K562 (cell line): ENCODE measurements at regions not wholly inside any gene's neighbourhood (a gene's known extent, or its start where the extent isn't known, plus 50 kb on each side); places are given as distances from the start of the nearest gene placed in this dataset.

ENCODE experiments used
- ATAC-seq: fragments of 200-7000 bp; cut with Tn5 transposase; 3 replicates; pipeline ENCODE4 v1.9.1; 2020; ENCODE audit warnings: moderate library complexity
- BruUV-seq: library from RNA; stranded (reverse); fragments of 400-500 nt; replicated peaks from 2 replicates; lab custom pipeline; 2021; lab: Mats Ljungman, UMichigan
- CTCF ChIA-PET: fragments of 300-600 bp; formaldehyde crosslinking; extraction: SDS; loops from one replicate; lab custom pipeline; 2021; ENCODE audit warnings: low intra/inter-chr PET ratio; lab: Yijun Ruan, JAX
- POLR2A ChIA-PET: fragments of 300-600, 350-650 bp; sonication (Branson Sonifier 250); formaldehyde crosslinking; extraction: SDS; loops from one replicate; lab custom pipeline; 2021; ENCODE audit warnings: antibody characterized with exemption, inconsistent platforms; lab: Yijun Ruan, JAX
- DNase-seq, 4 experiments: peaks; one replicate each; pipeline versions ENCODE4 v3.0.0 to v3.0.0-alpha.2; 2011 to 2018; ENCODE audit warnings: low spot score in 3 of 4, mixed read lengths in 3 of 4; ENCODE audit errors: extremely low read depth in 1 of 4
- FAIRE-seq: peaks from 2 replicates; lab custom pipeline; 2011; peaks lifted over from hg19 to GRCh38; lab: Jason Lieb, UNC
- H2AFZ ChIP-seq: 2 replicates; pipeline ENCODE4 v1.6.0; 2011; ENCODE audit warnings: low read depth, low read length, control low read depth, inconsistent platforms
- H3K27ac ChIP-seq: fragments of 200-600 bp; 3 replicates; pipeline ENCODE4 v1.8.0; 2011; ENCODE audit warnings: low read depth, mild to moderate bottlenecking, control low read depth, inconsistent platforms, low read length, moderate library complexity, mixed read lengths; ENCODE audit errors: extremely low read depth
- H3K27me3 ChIP-seq, 2 experiments: fragments of 300-600 bp in 1 of 2; 2 replicates in 1 of 2; 3 replicates in 1 of 2; pipeline versions ENCODE4 v1.6.0 to v1.8.0; 2011; ENCODE audit warnings: inconsistent platforms in 2 of 2, low read length in 2 of 2, mild to moderate bottlenecking in 1 of 2, mixed read lengths in 1 of 2, moderate library complexity in 1 of 2; ENCODE audit not compliant: control insufficient read depth in 2 of 2, insufficient read depth in 2 of 2
- H3K36me3 ChIP-seq: fragments of 300-600 bp; 3 replicates; pipeline ENCODE4 v1.8.0; 2011; ENCODE audit warnings: mild to moderate bottlenecking, low read length, inconsistent platforms; ENCODE audit not compliant: control insufficient read depth, insufficient read depth
- H3K4me1 ChIP-seq, 2 experiments: fragments of 200-600 bp in 1 of 2; replicated peaks in 1 of 2; 2 replicates in 1 of 2; 3 replicates in 1 of 2; pipeline versions ENCODE4 v1.5.1 to v1.8.0; 2011; ENCODE audit warnings: inconsistent platforms in 2 of 2, low read length in 2 of 2, mild to moderate bottlenecking in 1 of 2, mixed read lengths in 1 of 2, moderate library complexity in 1 of 2; ENCODE audit not compliant: control insufficient read depth in 2 of 2, insufficient read depth in 2 of 2
- H3K4me2 ChIP-seq: 2 replicates; pipeline ENCODE4 v1.6.1; 2011; ENCODE audit warnings: low read length, control low read depth, inconsistent platforms, mixed read lengths; ENCODE audit not compliant: insufficient read depth
- H3K4me3 ChIP-seq: fragments of 200-600 bp; sonication (generic), shearing (Covaris generic); 2 replicates; pipeline ENCODE4 v1.5.1; 2016; ENCODE audit warnings: control low read depth, inconsistent platforms
- H3K79me2 ChIP-seq: fragments of 200-600 bp; 3 replicates; pipeline ENCODE4 v1.8.0; 2011; ENCODE audit warnings: low read length, inconsistent platforms; ENCODE audit not compliant: control insufficient read depth, insufficient read depth
- H3K9ac ChIP-seq, 2 experiments: 2 replicates each; pipeline versions ENCODE4 v1.6.0 to v1.6.1; 2011; ENCODE audit warnings: low read depth in 2 of 2, low read length in 2 of 2, control low read depth in 1 of 2, inconsistent platforms in 1 of 2, mild to moderate bottlenecking in 1 of 2, mixed read lengths in 1 of 2; ENCODE audit not compliant: insufficient read depth in 1 of 2
- H3K9me1 ChIP-seq: one replicate; pipeline ENCODE4 v1.6.0; 2011; ENCODE audit warnings: inconsistent platforms, mild to moderate bottlenecking, low read length, moderate library complexity; ENCODE audit not compliant: control insufficient read depth, insufficient read depth
- H3K9me3 ChIP-seq: replicated peaks from 2 replicates; pipeline ENCODE4 v1.5.1; 2011; ENCODE audit warnings: low read depth, low read length, inconsistent platforms; ENCODE audit not compliant: control insufficient read depth, insufficient read depth
- H4K20me1 ChIP-seq: replicated peaks from 2 replicates; pipeline ENCODE4 v1.6.1; 2011; ENCODE audit warnings: low read length, inconsistent platforms, mixed read lengths; ENCODE audit not compliant: control insufficient read depth, insufficient read depth
- C11orf30 ChIP-seq: fragments of 450-650 bp; IDR thresholded peaks from 2 replicates; pipeline ENCODE4 v1.6.1; 2016; ENCODE audit warnings: low read depth, mild to moderate bottlenecking
- CBX2 ChIP-seq: fragments of 200-600 bp; sonication (generic); IDR thresholded peaks from one replicate; pipeline ENCODE4 v1.6.1; 2012; ENCODE audit warnings: mild to moderate bottlenecking, low read length, inconsistent platforms; ENCODE audit not compliant: insufficient read depth, poor library complexity, severe bottlenecking
- CREM ChIP-seq: IDR thresholded peaks from 2 replicates; pipeline ENCODE4 v1.6.1; 2014; ENCODE audit warnings: antibody characterized with exemption, low read depth
- ERF ChIP-seq: fragments of 450-650 bp; formaldehyde crosslinking; IDR thresholded peaks from 2 replicates; pipeline ENCODE4 v1.4.0; 2020; ENCODE audit warnings: mild to moderate bottlenecking, mixed read lengths
- EWSR1 ChIP-seq: fragments of 450-650 bp; IDR thresholded peaks from 2 replicates; pipeline ENCODE4 v1.6.1; 2018; ENCODE audit warnings: borderline replicate concordance, mild to moderate bottlenecking, low read depth, moderate library complexity; ENCODE audit not compliant: partially characterized antibody
- HDAC1 ChIP-seq, 2 experiments: fragments of 450-650 bp; IDR thresholded peaks; 2 replicates each; pipeline ENCODE4 v1.6.1; 2016 to 2017; ENCODE audit warnings: inconsistent platforms in 1 of 2, mild to moderate bottlenecking in 1 of 2, moderate library complexity in 1 of 2
- KDM2B ChIP-seq: fragments of 250-450 bp; sonication (Bioruptor Pico); IDR thresholded peaks from 2 replicates; pipeline ENCODE4 v1.8.0; 2021; ENCODE audit warnings: mild to moderate bottlenecking, moderate library complexity
- LCOR ChIP-seq: sonication (generic); formaldehyde crosslinking; IDR thresholded peaks from 2 replicates; pipeline ENCODE4 v1.8.0; 2022; ENCODE audit warnings: mild to moderate bottlenecking, missing genetic modification reagents
- MBD2 ChIP-seq: sonication (generic); IDR thresholded peaks from 2 replicates; pipeline ENCODE4 v1.6.1; 2016; ENCODE audit warnings: low read depth, borderline replicate concordance
- PCBP2 ChIP-seq: fragments of 200-400 bp; formaldehyde crosslinking; IDR thresholded peaks from 2 replicates; pipeline ENCODE4 v1.6.1; 2018; ENCODE audit warnings: low read length, low read depth, mild to moderate bottlenecking, moderate library complexity; ENCODE audit not compliant: poor library complexity, severe bottlenecking
- ZC3H4 ChIP-seq: sonication (generic); formaldehyde crosslinking; IDR thresholded peaks from 2 replicates; pipeline ENCODE4 v1.9.0; 2021; ENCODE audit warnings: missing genetic modification reagents, borderline replicate concordance
- ZC3H8 ChIP-seq: fragments of 450-650 bp; IDR thresholded peaks from 2 replicates; pipeline ENCODE4 v1.6.1; 2017
- WGBS: fragments of 100-300 bp; shearing (Covaris generic); methylation state at CpG from one replicate; pipeline ENCODE4 v1.1.6; 2016; ENCODE audit warnings: low coverage, mixed read lengths; ENCODE audit not compliant: insufficient coverage; ENCODE audit errors: missing lambda C conversion rate; 5-methylcytosine and 5-hydroxymethylcytosine counted together
- in situ Hi-C: fragments of 300-500 bp; cut with MboI; formaldehyde crosslinking; loops from 4 replicates; pipeline ENCODE4 v1.15.0; 2018; ENCODE audit warnings: inconsistent platforms, mixed read lengths
- intact Hi-C: fragments of 100-400 bp; cut with micrococcal nuclease; formaldehyde crosslinking; loops from 2 replicates; pipeline ENCODE4 v1.14.2; 2022
- TF ChIP-seq, protein P1 (sequence below): fragments of 250-450 bp; sonication (Bioruptor Pico); IDR thresholded peaks from 2 replicates; pipeline ENCODE4 v1.5.0; 2022; ENCODE audit warnings: mild to moderate bottlenecking
- TF ChIP-seq, protein P2 (sequence below): fragments of 450-650 bp; conservative IDR thresholded peaks from 2 replicates; pipeline ENCODE4 v1.6.1; 2016; ENCODE audit warnings: missing genetic modification characterization, low read depth, mild to moderate bottlenecking, control low read depth, missing compliant biosample characterization
- TF ChIP-seq, protein P3 (sequence below): fragments of 250-450 bp; sonication (Bioruptor Pico); IDR thresholded peaks from 2 replicates; pipeline ENCODE4 v1.8.0; 2022; ENCODE audit warnings: inconsistent platforms, mild to moderate bottlenecking, moderate library complexity, borderline replicate concordance
- TF ChIP-seq, protein P4 (sequence below): fragments of 250-450 bp; sonication (Bioruptor Pico); IDR thresholded peaks from 2 replicates; pipeline ENCODE4 v1.8.0; 2021; ENCODE audit warnings: moderate library complexity, mild to moderate bottlenecking, inconsistent platforms

DNA sequence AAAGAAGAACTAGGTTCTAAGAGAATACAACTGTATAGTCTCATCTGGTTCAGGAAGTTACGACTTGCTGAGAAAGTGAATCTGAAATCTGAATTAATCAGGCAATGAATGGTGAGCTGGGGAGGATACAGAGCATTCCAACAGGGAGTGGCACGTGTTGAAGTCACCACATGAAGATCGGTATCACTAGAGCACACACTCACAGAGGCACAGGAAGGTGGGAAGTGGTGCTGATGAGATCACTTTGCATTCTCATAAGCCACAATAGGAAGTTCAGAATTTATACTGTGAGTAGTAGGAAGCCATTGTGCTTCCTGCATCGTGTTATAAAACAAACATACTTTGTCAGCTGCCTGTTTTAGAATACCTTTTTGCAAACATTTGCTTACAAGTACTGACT, 615.0 kb upstream of the DDX18 start (continued):
- TF ChIP-seq PCBP2, result no peak
- TF ChIP-seq, protein P1, sequence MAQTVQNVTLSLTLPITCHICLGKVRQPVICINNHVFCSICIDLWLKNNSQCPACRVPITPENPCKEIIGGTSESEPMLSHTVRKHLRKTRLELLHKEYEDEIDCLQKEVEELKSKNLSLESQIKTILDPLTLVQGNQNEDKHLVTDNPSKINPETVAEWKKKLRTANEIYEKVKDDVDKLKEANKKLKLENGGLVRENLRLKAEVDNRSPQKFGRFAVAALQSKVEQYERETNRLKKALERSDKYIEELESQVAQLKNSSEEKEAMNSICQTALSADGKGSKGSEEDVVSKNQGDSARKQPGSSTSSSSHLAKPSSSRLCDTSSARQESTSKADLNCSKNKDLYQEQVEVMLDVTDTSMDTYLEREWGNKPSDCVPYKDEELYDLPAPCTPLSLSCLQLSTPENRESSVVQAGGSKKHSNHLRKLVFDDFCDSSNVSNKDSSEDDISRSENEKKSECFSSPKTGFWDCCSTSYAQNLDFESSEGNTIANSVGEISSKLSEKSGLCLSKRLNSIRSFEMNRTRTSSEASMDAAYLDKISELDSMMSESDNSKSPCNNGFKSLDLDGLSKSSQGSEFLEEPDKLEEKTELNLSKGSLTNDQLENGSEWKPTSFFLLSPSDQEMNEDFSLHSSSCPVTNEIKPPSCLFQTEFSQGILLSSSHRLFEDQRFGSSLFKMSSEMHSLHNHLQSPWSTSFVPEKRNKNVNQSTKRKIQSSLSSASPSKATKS, result no peak
- no peak for TF ChIP-seq CREM
- no peak for TF ChIP-seq ERF (CRISPR knock-in tag)
- TF ChIP-seq ZC3H8, result no peak

DNA sequence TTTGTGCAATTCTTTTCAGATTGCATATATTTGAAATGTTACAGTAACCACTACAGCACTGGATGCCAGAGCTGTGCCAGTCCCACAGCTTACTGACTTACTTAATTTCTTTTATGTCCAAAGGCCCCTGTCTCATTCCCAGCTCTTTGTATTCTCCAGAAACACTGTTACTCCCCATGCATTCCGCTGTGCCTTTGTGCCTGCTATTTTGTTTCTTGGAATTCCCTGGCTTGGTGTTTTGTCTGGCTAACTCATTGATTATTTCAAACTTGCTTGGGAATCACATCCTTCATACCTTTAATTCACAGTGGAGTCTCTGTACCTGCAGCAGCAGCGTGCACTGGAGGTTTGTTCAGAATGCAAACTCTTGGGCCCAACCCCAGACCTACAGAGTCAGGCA, 601.9 kb upstream of the DDX18 start:
- Histone ChIP-seq H3K4me1 (no peaks in the 10 kb centered on the region), H3K79me2 (no peaks in the 10 kb centered on the region), H3K9ac (no peak overlapping the region), H3K27me3 (no peaks in the 10 kb centered on the region), H3K4me3 (no peak overlapping the region), H3K9me3 (no peaks in the 10 kb centered on the region), H3K4me2 (no peak overlapping the region), H3K9me1 (no peaks in the 10 kb centered on the region), H3K27ac (no peak overlapping the region), H4K20me1 (no peaks in the 10 kb centered on the region), H2AFZ (no peak overlapping the region), H3K36me3 (no peaks in the 10 kb centered on the region)
- in situ Hi-C loops, result no loop called here
- 0% methylated on average over 2 of the region's 2 CpGs for WGBS
- BruUV-seq, result no TSS peak
- ChIA-PET CTCF (no interaction called here), POLR2A (no interaction called here)
- intact Hi-C loops, result no loop called here
- FAIRE-seq (no peak), DNase-seq (no peak), ATAC-seq (no peak)
- TF ChIP-seq C11orf30 (no peak), KDM2B (CRISPR knock-in tag) (no peak), EWSR1 (no peak), CBX2 (no peak), HDAC1 (IDR thresholded peaks at IDR 0.05) (no peak), MBD2 (no peak), LCOR (CRISPR knock-in tag) (no peak), ZC3H4 (CRISPR knock-in tag) (no peak)
- TF ChIP-seq, protein P2, sequence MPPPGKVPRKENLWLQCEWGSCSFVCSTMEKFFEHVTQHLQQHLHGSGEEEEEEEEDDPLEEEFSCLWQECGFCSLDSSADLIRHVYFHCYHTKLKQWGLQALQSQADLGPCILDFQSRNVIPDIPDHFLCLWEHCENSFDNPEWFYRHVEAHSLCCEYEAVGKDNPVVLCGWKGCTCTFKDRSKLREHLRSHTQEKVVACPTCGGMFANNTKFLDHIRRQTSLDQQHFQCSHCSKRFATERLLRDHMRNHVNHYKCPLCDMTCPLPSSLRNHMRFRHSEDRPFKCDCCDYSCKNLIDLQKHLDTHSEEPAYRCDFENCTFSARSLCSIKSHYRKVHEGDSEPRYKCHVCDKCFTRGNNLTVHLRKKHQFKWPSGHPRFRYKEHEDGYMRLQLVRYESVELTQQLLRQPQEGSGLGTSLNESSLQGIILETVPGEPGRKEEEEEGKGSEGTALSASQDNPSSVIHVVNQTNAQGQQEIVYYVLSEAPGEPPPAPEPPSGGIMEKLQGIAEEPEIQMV (tag), result no peak
- TF ChIP-seq, protein P3, sequence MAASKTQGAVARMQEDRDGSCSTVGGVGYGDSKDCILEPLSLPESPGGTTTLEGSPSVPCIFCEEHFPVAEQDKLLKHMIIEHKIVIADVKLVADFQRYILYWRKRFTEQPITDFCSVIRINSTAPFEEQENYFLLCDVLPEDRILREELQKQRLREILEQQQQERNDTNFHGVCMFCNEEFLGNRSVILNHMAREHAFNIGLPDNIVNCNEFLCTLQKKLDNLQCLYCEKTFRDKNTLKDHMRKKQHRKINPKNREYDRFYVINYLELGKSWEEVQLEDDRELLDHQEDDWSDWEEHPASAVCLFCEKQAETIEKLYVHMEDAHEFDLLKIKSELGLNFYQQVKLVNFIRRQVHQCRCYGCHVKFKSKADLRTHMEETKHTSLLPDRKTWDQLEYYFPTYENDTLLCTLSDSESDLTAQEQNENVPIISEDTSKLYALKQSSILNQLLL (CRISPR knock-in tag), result no peak
- TF ChIP-seq, protein P4, sequence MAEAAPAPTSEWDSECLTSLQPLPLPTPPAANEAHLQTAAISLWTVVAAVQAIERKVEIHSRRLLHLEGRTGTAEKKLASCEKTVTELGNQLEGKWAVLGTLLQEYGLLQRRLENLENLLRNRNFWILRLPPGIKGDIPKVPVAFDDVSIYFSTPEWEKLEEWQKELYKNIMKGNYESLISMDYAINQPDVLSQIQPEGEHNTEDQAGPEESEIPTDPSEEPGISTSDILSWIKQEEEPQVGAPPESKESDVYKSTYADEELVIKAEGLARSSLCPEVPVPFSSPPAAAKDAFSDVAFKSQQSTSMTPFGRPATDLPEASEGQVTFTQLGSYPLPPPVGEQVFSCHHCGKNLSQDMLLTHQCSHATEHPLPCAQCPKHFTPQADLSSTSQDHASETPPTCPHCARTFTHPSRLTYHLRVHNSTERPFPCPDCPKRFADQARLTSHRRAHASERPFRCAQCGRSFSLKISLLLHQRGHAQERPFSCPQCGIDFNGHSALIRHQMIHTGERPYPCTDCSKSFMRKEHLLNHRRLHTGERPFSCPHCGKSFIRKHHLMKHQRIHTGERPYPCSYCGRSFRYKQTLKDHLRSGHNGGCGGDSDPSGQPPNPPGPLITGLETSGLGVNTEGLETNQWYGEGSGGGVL (CRISPR knock-in tag), result no peak
